Left kidney (tissue), 1 donor: ENCODE measurements at regions not wholly inside any gene's neighbourhood (a gene's known extent, or its start where the extent isn't known, plus 50 kb on each side); places are given as distances from the start of the nearest gene placed in this dataset.
A peak's percentile ranks its signal among the peaks of the same experiment; 100 is the strongest.
"Not testable (repeated sequence)": the region's sequence is repeated elsewhere in the genome, so short reads cannot be mapped to it uniquely, and the experiment has no call there.

Source experiments
- DNase-seq: peaks from one replicate; pipeline ENCODE4 v3.0.0-alpha.2; 2013

GRCh38 chr13:62482351-62482750, 1066.7 kb upstream of the PCDH20 start:
- no peak for DNase-seq

- DNase-seq: no peak
Observed at GRCh38 chr13:62473944-62474237, 1058.2 kb upstream of the PCDH20 start.

DNA sequence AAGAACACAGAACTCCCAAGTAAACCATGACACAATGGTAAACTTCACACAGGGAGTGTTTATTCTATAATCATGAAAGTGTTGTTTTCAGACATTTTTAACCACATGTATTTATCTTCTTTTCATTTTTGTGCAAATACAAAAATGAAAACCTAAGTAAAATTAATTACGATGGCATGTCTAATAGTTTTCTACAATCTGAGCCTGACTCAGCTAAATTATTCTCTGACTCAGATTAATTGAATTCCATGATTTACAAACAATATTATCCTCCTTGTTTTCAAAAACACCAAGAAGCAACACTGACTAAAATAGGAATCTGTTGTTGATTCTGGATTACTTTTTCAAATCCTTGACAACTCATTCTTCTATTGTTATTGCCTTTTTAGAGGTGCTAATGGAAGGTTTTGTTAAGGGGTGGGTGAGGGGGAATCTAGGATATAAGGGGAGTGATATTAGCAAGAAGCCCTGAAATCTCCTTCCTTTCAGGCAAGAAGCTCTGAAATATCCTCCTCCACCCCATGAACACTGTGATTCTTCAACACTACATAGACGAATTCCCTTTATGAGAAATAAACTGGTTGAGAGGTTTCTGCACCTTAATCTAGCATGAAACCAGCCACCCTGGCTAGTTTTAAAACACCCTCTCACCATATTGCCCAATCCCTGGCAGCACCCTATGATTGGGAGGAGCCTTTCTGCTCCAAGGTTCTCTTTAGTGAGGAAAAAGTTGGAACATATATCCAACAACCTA, 1057.7 kb upstream of the PCDH20 start:
- no peak for DNase-seq

DNA sequence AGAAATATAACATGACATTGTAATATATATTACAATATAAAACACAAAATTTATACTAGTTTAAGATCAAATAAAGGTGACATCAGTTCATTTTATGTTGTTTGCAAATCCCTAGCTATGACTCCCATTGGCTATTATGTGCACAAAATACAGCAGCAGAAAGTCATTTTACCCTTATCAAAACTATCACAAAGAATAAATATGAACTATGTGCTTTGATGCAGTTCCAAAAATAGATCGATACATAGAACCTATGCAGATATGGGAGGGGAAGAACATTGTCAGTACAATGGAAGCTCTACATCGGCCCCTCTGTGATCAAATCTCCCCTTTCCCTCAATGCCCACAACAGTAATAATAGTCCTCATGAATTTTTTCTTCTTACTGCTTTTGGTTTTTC, 1038.1 kb upstream of the PCDH20 start:
- DNase-seq: no peak

DNA sequence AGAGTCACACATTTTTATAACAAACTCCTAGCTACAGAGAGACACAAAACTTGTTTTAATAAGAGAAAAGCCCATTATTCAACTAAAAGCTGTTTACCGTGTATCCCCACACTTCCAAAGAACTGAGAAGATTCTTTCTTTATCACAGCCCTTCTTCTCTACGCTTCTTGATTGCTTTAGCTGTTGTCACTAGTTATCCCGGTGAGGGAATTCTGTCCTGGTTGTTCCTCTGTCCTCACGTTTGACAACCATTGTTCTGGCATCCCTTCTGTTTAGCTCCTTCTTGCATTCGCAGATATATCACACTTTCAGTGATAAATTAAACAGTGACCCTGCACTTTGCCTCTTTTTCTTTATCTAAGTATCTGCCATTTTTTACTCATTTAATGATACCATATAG, 1035.1 kb upstream of the PCDH20 start:
- no peak for DNase-seq

DNA sequence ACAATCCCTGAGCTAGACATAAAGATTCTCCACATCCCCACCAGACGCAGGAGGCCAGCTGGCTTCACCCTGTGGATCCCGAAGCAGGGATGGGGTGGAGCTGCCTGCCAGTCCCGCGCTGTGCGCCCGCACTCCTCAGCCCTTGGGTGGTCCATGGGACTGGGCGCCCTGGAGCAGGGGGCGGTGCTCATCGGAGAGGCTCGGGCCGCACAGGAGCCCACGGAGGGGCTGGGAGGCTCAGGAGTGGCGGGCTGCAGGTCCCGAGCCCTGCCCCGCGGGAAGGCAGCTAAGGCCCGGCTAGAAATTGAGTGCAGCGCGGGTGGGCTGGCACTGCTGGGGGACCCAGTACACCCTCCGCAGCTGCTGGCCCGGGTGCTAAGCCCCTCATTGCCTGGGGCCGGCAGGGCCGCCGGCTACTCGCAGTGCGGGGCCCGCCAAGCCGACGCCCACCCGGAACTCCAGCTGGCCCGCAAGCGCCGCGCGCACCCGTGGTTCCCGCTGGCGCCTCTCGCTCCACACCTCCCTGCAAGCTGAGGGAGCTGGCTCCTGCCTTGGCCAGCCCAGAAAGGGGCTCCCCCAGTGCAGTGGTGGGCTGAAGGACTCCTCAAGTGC, 1032.2 kb upstream of the PCDH20 start:
- DNase-seq: not testable (repeated sequence)

DNA sequence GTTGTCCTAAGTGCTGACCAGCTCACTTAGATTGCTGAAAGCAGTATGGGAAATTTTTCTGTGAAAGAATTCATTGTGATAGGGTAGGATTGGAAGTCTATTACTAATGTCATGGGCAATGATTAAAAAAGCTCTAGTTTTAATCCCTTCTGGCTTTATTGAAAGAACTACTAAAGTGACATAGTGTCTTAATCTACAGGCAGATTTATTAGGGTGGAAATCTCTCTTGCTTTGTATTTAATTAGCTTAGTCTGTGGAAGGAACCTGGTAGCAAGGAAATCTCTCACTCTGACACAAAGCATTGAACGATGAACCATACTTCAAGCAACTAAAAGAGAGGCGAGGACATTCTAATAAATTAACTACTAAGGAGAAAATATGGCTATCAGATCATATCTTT, 1029.2 kb upstream of the PCDH20 start:
- no peak for DNase-seq

- DNase-seq: no peak
Observed at GRCh38 chr13:62434081-62434480, 1018.4 kb upstream of the PCDH20 start.

- DNase-seq: no peak
Observed at GRCh38 chr13:62433660-62434059, 1018.0 kb upstream of the PCDH20 start.

DNA sequence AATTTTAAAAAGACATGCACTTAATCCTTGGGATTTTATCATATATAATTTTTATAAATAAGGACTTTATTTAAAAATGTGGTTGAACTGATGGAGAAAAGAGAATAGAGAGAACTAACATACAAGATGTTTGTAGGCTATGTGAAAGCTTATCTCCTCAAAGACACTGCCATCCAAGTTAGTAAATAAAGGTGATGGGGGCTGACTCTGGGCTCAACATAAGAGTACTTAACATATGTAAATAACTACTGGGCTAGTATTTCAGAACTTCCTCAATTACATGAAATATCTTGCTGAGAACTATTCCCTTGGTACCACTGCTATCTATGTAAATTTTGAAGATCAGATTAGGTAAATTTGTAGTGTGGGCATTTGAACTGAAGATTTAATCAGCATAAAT, 1017.3 kb upstream of the PCDH20 start:
- no peak for DNase-seq

- no peak for DNase-seq
Observed at GRCh38 chr13:62432295-62432694, 1016.6 kb upstream of the PCDH20 start.

GRCh38 chr13:62431852-62432251, 1016.2 kb upstream of the PCDH20 start:
- no peak for DNase-seq

GRCh38 chr13:62418872-62419271, 1003.2 kb upstream of the PCDH20 start:
- DNase-seq: no peak

DNA sequence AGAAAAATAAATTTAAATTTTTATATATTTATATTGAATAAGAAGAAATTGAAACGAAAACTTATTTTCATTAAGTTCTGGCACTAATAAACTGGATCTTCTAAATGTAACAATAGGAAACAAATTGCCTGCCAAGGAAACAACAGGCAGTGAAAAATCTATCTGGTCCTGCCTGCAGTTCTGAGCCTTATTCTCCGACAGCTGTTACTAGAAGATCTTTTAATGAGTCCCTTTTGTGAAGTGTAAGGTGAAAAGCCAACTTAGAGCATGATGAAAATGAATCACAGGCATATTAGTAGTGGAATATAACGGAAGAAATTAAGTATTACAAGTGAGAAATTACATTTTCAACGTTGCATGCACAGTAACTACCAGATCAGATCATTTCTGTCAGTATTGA, 1002.7 kb upstream of the PCDH20 start:
- no peak for DNase-seq

- DNase-seq: no peak
Observed at GRCh38 chr13:62407871-62408270, 992.2 kb upstream of the PCDH20 start.

DNA sequence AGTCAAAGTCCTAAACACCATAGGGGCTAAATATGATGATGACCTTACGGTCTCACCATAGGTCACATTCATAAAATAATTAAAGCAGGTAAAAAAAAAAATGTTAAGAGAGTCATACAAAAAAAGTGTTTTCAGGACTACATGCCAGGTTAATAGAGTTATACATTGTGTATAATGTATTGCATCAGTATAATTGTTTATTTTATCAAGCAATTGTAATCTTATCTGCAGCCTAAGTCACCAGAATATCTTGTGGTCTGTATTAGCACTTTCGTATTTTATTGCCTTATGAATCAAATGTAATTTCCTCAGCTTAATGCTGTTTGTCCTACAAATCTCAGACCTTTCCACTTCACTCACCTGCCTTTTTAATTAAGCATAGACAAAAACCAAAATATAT, 972.9 kb upstream of the PCDH20 start:
- no peak for DNase-seq

DNA sequence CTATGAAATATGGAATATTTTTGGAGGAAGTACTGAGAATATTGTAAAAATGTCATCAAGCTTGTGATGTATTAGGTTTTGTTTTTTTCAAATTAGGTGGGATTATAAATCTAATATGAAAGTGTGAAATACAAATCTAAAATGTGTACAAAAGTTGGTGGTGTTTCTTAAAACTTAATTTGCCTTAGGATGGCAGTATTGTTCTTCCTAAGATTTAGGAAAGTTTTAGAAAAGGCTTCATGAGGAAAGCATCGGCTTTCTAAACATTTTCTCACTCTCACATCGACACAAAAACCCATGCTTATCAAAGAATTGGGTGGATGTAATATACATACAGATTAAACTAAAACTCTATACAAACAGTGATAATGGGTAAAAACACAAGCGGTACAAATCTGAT, 972.0 kb upstream of the PCDH20 start:
- DNase-seq: peak; percentile 3

GRCh38 chr13:62379241-62379640, 963.6 kb upstream of the PCDH20 start:
- not testable (repeated sequence) for DNase-seq

GRCh38 chr13:62377838-62378237, 962.2 kb upstream of the PCDH20 start:
- DNase-seq: no peak

DNA sequence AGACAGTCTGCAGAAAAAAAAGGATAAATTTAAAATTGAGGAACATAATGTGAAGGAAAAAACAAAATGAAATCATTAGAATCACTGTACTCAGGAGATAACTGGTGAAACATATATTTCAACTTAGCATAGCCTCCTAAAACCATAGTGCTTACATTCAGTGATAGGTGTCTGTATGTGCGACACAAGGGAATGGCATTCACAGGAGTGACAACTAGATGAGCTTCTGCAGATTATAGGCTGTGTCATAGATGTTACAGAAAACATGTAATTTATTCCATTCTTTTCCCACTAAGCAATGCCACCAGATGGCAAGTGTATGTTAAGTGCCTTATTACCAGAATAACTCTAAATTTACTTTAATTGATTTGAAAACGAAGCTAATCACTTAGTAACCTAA, 960.0 kb upstream of the PCDH20 start:
- DNase-seq: no peak

GRCh38 chr13:62371737-62372136, 956.1 kb upstream of the PCDH20 start:
- DNase-seq: no peak

DNA sequence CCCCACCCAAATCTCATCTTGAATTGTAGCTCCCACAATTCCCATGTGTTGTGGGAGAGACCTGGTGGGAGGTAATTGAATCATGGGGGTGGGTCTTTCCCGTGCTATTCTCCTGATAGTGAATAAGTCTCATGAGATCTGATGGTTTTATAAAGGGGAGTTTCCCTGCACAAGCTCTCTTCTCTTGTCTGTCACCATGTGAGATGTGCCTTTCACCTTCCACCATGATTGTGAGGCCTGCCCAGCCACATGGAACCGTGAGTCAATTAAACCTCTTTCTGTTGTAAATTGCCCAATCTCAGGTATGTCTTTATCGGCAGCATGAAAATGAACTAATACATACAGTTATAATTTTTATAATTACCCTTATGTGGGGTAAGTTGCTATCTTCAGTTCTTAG, 952.3 kb upstream of the PCDH20 start:
- DNase-seq: not testable (repeated sequence)

DNA sequence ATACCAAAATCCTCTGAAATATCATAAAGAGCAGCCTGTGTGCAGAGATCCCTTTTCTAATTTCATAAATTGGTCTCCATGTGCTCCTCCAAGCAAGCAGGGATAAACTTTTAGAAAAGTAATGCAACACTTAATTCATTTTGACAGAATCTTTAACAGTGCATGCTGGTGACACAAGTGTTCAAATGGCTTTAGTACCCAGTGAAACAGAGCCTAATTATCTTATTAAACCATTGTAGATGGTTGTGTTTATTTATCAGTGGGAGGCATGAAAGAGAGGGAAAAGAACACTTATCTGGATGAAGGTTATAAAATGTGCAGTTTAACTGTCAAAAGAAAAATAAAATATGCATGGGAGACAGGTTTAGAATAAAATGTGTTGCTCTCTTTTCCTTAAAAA, 945.0 kb upstream of the PCDH20 start:
- no peak for DNase-seq

DNA sequence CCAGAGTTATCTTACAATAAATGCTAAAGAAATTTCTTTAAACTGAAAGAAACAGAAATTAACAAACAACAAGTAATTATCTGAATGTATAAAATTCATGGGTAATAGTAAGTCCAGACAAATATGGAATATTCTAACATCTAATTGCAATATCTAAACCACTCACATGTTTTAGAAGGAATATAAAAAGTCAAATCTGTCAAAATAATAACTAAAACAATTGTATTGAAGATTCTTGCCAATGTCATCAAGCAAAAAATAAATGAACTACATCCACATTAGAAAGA, 942.9 kb upstream of the PCDH20 start:
- DNase-seq: no peak
